Hematopoietic multipotent progenitor cell treated with erythropoietin and hydrocortisone succinate and interleukin-3 and kit ligand, for 4 days (in vitro differentiated cells): ENCODE measurements at regions not wholly inside any gene's neighbourhood (a gene's known extent, or its start where the extent isn't known, plus 50 kb on each side); places are given as distances from the start of the nearest gene placed in this dataset.
"Not testable (repeated sequence)": the region's sequence is repeated elsewhere in the genome, so short reads cannot be mapped to it uniquely, and the experiment has no call there.

Source experiments
- DNase-seq: peaks from one replicate; pipeline ENCODE4 v3.0.0-alpha.2; 2015

DNA sequence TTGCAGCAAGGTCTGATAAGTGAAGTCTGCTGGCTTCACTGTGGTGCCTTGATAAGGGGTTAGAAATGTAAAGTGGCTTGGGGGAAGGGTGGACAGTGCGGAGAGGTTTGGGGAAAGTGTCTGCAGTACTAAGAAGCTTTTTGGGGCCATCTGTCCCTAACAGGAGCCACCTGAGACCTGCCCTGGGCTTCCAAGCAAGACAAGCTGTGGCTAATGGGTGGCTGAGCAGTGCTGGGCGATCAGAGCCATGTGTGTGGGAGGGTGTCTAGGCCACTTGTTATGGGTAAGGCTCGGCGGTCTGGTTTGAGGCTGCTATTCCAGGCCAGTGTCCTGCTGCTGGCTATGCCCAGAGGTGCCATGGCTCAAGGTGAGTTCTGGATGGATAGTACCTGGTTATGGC, 185.4 kb upstream of the MTMR8 start:
- DNase-seq: peak; percentile 7

- no peak for DNase-seq
These were observed 184.8 kb upstream of the MTMR8 start for GRCh38 chrX:64580035-64580434.

- no peak for DNase-seq
These were observed 175.8 kb upstream of the MTMR8 start for GRCh38 chrX:64571011-64571410.

GRCh38 chrX:64570204-64570603, 175.0 kb upstream of the MTMR8 start:
- peak; percentile 0 for DNase-seq

DNA sequence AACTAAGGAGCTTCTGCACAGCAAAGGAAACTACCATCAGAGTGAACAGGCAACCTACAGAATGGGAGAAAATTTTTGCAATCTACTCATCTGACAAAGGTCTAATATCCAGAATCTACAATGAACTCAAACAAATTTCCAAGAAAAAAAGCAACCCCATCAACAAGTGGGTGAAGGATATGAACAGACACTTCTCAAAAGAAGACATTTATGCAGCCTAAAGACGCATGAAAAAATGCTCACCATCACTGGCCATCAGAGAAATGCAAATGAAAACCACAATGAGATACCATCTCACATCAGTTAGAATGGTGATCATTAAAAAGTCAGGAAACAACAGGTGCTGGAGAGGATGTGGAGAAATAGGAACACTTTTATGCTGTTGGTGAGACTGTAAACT, 170.1 kb upstream of the MTMR8 start:
- DNase-seq: not testable (repeated sequence)

DNA sequence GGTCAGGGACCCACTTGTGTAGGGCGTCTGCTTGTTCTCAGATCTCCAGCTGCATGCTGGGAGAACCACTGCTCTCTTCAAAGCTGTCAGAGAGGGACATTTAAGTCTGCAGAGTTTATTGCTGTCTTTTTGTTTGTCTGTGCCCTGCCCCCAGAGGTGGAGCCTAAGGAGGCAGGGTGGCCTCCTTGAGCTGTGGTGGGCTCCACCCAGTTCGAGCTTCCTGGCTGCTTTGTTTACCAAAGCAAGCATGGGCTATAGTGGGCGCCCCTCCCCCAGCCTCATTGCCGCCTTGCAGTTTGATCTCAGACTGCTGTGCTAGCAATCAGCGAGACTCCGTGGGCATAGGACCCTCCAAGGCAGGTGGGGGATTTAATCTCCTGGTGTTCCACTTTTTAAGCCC, 154.0 kb upstream of the MTMR8 start:
- not testable (repeated sequence) for DNase-seq

DNA sequence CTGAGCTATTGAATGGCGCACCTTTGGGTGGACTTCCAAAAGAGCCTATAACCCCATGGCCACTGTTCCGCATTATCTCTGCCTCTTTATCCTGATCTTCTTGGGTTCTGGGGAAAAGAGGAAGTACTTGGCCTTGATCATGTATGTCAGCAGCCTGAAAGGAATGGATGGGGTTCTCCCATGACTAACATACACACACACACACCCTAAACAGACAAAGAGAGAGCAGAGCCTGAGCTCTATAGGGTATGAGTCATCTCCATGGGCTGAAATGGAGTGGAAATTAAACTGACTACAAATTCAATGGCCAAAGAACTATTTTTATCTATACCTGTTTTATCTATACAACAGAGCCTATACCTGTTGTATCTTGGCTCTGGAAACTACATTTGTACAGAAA, 141.5 kb upstream of the MTMR8 start:
- DNase-seq: no peak
